HG02840 (cell line): ENCODE measurements at regions not wholly inside any gene's neighbourhood (a gene's known extent, or its start where the extent isn't known, plus 50 kb on each side); places are given as distances from the start of the nearest gene placed in this dataset.
"Not testable (repeated sequence)": the region's sequence is repeated elsewhere in the genome, so short reads cannot be mapped to it uniquely, and the experiment has no call there.

Experiments used
- ATAC-seq: cut with Tn5 transposase; IDR thresholded peaks from one replicate; pipeline ENCODE4 v1.9.1; 2021; ENCODE audit warnings: mild to moderate bottlenecking, moderate library complexity, moderate number of reproducible peaks; ENCODE audit not compliant: unreplicated experiment, low FRiP score

DNA sequence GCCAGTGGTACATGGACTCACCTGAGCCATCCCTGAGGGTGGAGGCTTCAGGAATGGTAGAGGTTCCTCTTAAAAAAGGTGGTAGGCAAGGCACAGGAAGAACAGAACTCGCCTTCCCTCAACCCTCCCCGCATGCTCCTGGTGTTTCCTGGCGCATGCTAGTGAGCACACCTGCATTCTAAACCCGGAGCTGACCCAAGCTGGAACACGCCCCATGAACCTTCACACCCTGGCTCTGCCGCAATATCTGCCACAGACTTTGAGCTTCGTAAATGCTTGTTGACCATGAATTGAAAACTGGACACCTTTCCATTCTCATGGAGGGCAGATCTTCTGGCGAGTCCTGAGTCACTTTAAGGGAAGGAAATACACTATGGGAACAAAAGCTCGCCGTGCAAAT is 601.3 kb upstream of the RAB6C start:
- ATAC-seq: no peak

GRCh38 chr2:129379411-129379810 is 600.1 kb upstream of the RAB6C start:
- ATAC-seq: no peak

DNA sequence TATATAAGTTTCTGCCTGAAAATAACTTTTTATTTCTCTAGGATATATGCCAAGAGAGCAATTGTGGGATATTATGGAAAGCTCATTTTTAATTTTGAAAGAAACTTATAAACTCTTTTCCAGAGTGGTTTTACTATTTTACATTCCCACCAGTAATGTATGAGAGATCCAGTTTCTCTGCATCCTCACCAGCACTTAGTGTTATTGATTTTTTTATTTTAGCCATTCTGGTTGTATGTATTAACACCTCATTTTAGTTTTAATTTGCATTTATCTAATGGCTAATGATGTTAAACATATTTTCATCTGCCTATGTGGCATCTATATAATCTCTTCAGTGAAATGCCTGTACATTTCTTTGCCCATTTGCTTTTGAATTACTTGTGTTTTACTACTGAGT is 597.7 kb upstream of the RAB6C start:
- ATAC-seq: no peak

DNA sequence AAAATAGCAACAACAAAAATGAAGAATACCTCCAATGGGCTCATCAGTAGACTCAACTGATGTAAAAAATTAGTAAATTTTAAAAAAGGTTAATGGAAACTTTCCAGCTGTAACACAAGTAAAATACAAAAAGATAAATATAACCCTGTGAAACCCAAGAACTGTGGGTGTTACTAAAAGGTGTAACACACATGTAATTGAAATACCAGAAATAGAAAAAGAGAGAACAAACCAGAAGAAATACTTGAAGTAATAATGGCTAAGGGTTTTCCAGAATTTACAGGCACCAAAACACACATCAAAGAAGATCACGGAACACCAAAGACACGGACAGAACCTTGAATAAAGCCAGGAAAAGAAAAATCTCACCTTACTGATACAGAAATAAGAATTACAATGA is 590.6 kb upstream of the RAB6C start:
- ATAC-seq: no peak

DNA sequence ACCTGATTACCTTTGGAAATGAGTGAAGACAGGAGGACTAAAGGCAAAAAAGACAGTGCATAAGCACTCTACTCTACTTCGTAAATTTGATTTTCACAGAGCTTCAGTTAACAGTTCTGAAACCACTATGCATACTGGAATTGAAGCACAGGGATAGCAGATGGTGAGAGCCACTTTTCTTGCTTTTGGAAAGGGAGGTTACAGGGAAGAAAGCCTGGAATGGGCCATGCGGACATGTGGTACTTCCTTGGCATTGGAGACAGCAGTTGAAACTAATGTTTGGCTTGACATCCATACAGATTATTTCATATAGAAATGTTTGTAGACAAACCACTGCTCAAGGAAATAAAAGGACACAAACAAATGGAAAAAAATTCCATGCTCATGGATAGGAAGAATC is 585.6 kb upstream of the RAB6C start:
- ATAC-seq: no peak

GRCh38 chr2:129396980-129397599 is 582.4 kb upstream of the RAB6C start:
- peak; percentile 53 for ATAC-seq

GRCh38 chr2:129400826-129401225 is 578.6 kb upstream of the RAB6C start:
- ATAC-seq: no peak

DNA sequence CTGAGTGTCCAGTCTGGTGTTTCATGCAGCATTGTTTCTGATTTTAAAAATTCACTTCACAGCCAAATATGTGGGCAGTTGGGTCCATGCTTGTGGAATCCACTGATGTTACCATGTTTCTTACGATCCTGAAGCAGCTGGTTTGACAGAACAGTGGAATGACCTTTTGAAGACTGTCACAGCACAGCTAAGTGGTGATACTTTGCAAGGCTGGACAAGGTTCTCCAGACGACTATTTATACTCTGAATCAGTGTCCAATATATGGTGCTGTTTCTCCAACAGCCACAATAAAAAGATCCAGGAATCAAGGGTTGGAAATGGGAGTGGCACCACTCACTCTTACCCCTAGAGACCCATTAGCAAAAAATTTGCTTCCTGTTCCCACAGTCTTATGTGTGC is 577.4 kb upstream of the RAB6C start:
- no peak for ATAC-seq

GRCh38 chr2:129404000-129404685 is 575.3 kb upstream of the RAB6C start:
- ATAC-seq: no peak

DNA sequence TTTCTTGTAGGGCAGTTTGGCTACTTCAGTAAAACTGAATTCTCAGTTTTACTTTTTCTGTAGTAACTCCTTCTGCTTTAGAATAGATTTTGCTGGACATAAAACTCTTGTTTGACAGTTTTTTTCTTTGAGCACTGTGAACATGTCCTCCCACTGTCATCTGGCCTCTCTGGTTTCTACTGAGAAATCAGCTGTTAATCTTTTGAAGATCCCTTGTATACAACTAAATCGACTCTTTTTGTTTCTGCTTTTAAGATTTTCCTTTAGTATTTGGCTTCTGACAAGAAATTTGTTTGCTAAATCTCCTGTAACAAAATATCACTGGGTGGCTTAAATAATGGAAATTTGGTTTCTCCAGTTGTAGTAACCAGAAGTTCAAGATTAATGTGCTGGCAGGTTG is 570.9 kb upstream of the RAB6C start:
- no peak for ATAC-seq

- not testable (repeated sequence) for ATAC-seq
Measured at GRCh38 chr2:129417041-129417440, 562.4 kb upstream of the RAB6C start.

DNA sequence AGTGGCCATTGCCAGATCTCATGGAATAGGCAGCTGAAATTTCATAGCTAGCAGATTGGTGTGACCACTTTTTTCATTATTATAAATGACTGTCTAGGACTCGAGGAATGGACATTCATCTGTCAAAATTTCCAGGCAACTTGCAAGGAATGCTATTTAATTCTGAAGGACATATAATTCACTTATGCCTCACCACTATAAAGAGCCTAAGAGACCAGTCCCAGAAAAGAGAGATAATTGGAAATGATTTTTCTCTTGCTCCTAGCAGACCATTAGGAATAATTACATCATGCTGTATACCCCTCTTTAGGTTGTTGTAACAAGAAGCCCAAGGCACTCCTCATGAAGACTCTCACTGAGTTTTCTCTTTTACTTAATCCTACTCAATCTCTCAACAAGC is 557.4 kb upstream of the RAB6C start:
- ATAC-seq: no peak

DNA sequence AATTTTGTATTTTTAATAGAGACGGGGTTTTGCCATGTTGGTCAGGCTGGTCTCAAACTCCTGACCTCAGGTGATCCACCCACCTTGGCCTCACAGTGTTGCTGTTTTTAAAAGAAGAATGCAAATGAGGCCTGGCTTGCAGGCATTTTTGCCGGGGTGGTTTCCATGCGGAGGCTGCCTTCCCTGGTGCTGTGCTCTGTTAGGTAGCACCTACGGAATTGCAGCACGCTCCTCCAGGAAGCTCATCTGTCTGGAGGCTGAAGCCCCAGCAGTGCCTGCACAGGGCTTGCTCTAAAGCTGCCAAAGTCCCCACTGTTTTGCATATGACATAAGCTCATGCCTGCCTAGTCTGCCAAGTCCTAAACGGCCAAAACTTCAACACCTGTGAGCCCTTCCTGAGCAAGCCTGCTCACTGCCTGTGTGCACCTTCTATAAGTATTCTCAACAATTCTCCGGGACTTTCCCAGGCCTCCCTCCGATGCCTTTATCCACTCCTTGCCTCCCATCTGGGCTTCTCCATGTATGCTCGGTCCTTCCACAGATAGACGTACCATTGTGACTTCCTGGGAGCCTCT is 551.3 kb upstream of the RAB6C start:
- ATAC-seq: no peak

DNA sequence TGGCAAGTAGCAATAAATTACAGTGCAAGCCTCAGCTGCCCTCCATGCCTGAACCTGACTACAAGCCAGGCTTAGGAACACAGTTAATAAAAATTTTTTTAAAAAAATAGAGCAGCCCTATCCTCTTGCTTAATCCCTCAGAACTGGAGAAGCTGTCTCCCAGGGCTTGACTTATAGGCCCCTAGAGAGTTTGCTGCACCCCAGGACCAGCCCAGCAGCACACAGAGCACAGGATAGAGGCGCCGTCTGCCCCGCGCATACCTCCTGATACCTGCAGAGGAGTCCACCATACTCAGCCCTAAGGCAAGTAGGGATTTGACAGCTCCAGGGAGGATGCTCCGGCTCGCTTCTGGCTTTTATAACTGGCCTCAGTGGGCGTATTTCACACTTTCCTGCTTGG is 548.6 kb upstream of the RAB6C start:
- no peak for ATAC-seq

DNA sequence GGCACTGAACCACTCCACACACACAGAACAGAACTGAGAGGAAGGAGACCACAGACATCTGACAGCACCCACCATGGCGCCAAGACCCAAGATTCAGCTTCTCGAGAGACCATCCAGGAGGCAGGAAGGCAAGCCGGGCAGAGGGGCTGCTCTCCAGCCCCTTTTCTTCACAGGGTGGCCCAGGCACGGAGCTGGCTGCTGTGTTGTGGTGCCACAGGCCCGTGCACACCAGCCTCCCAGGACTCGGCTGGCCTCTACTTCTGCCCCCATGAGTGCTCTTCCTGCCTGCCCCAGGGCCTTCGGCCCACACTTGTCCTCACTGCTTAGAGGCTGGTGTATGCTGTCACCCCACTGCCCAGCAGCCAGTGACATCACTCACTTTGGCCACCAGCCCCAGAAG is 547.6 kb upstream of the RAB6C start:
- ATAC-seq: no peak

DNA sequence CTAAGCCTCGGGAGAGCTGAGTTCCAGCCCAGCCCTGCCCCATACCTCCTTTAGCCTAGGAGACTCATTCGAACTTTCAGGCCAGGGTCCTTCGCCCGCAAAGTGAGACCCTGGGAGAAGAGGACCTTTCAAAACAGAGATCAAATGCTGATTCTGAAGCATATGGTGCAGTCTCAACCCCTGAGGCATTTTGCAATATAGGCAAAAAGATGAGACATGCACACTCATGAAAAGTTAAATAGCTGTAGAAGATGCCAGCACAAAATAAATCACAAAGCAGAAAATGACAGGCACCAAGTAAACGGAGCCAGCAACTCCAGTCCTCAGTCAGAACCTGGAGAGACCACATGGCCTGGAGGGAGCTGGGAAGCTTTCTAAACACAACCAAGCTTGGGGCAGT is 542.7 kb upstream of the RAB6C start:
- ATAC-seq: no peak

DNA sequence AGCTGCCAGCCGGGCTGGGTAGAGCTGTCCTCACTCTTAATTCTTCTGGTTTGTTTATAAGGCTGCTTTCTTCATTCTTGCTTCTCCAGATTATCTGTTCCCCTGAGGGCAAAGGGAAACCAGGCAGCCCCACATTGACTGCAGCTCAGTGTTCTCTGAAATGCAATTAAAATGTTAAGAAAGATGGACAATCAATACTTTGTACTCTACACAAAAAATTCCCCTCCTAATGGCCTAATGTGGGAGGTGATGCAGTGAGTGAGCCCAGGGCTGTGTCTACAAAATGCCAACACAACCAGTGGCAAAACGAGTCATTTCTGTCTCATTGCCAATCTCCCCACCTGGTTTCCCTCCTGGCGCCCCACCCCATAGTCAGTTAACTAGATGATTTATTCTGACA is 541.7 kb upstream of the RAB6C start:
- ATAC-seq: no peak

DNA sequence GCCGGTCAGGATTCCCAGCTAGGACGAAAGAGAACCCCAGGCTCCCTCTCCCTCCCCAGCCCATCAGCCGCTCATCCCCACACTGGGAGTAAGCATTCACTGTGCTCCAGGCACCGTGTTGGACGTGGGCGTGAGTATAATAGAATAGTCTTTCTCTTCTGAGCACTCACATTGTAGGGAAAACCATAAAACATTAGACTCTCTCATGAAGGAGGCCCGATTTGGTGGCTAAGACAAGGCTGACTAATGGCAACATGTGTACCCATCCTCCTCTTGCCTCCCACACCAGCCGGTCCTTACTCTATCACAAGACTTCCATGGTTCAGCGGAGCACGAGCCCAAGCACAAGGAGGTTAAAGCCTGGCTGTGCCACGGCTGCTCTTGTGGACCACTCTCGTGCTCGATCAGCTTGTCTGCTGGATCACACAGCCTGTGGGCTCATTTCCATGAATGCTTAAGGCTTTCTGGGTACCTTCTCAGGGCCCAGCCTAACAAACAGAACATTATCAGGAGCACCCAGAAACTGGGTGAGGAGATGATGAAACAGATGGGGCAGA is 540.9 kb upstream of the RAB6C start:
- ATAC-seq: no peak

DNA sequence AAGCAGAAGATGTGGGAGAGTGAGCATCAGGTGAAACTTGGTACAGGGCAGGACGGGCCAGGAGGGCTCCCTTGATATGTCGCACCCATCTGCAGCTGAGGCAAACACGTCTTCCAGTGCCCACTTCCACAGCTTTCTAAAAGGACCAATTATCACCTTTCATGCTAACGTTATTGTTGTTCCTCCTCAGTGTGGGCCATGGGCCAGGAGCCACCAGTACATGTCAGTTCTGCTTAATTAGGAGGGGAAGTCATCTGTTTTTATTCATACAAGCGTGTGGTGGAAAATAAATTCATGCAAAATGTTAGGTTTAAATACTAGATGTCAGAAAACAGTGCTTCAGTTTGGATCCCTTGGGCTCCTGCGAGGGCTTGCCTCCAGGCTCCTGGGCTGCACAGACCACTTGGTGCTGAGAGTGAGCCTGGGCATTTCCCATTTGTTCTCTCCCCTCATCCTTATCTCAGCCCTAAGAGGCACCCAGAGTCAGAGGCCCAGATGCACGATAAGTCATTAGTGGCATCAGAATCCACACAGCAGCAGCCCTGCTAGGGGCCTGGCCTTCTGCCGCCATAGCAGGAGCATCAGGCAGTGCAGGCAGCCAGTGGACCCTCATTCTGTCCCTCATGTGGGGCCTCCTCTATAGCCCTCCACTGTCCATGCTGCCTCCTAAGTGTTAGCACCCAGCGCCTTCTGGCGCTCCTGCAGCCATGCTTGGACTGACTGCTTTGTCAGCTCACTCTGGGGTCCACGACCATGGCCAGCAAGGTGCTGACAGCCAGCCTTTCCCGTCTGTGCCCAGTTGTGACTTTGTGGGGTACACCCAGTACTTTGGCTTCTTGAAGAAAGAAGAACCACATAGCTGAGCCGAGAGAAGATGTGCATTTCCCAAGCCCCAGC is 539.8 kb upstream of the RAB6C start:
- no peak for ATAC-seq

DNA sequence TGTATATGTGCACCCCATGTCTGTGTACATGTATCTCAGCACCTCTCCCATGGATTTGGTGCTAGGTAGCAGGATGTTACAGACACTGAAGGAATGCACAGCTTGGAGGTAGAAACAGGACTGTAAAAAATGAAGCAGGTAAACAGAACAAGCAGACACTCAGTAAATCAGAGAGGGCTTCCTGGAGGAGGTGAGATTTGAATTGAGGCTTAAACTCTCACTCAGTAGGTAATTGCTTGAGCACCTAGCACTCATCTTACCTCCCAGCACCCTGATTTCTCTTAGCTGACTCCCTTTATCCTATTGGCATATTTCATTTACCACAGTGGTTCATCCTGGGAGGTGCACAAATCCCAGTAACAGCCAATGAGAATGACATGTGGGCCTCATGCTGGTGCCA is 537.9 kb upstream of the RAB6C start:
- no peak for ATAC-seq
